ENCODE measurements at regions not wholly inside any gene's neighbourhood (a gene's known extent, or its start where the extent isn't known, plus 50 kb on each side); places are given as distances from the start of the nearest gene placed in this dataset.

- TF ChIP-seq, protein P1, sequence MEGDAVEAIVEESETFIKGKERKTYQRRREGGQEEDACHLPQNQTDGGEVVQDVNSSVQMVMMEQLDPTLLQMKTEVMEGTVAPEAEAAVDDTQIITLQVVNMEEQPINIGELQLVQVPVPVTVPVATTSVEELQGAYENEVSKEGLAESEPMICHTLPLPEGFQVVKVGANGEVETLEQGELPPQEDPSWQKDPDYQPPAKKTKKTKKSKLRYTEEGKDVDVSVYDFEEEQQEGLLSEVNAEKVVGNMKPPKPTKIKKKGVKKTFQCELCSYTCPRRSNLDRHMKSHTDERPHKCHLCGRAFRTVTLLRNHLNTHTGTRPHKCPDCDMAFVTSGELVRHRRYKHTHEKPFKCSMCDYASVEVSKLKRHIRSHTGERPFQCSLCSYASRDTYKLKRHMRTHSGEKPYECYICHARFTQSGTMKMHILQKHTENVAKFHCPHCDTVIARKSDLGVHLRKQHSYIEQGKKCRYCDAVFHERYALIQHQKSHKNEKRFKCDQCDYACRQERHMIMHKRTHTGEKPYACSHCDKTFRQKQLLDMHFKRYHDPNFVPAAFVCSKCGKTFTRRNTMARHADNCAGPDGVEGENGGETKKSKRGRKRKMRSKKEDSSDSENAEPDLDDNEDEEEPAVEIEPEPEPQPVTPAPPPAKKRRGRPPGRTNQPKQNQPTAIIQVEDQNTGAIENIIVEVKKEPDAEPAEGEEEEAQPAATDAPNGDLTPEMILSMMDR (optimal IDR thresholded peaks at IDR 0.05 in 1 of 3, IDR thresholded peaks at IDR 0.05 in 1 of 3, conservative IDR thresholded peaks at IDR 0.05 in 1 of 3; ENCODE audit: extremely low read depth in 1 of 3, insufficient read depth in 2 of 3, low read length in 3 of 3), result no peak
- no peak for TF ChIP-seq EZH2 (IDR thresholded peaks at IDR 0.05; ENCODE audit: low read length)
These were observed 250.5 kb upstream of the PRKX start for GRCh38 chrX:3963980-3964379.
